AG20443 (cell line): ENCODE measurements at regions not wholly inside any gene's neighbourhood (a gene's known extent, or its start where the extent isn't known, plus 50 kb on each side); places are given as distances from the start of the nearest gene placed in this dataset.

Source experiments
- DNase-seq: peaks from one replicate; pipeline ENCODE4 v3.0.0; 2012; ENCODE audit warnings: low spot score, mixed read lengths

GRCh38 chr11:15485432-15485831, 370.7 kb downstream of the INSC start:
- DNase-seq, result no peak

GRCh38 chr11:15489281-15489680, 374.6 kb downstream of the INSC start:
- DNase-seq, result no peak

GRCh38 chr11:15490535-15490934, 375.8 kb downstream of the INSC start:
- no peak for DNase-seq

GRCh38 chr11:15493066-15493465, 378.3 kb downstream of the INSC start:
- no peak for DNase-seq

- DNase-seq, result no peak
Observed at GRCh38 chr11:15493921-15494620, 379.3 kb downstream of the INSC start.

- no peak for DNase-seq
Observed at GRCh38 chr11:15494740-15495139, 380.0 kb downstream of the INSC start.

- no peak for DNase-seq
Observed at GRCh38 chr11:15495462-15495861, 380.7 kb downstream of the INSC start.

- DNase-seq, result no peak
Observed at GRCh38 chr11:15497366-15497765, 382.6 kb downstream of the INSC start.

GRCh38 chr11:15499674-15500073, 385.0 kb downstream of the INSC start:
- no peak for DNase-seq

- no peak for DNase-seq
Observed at GRCh38 chr11:15500643-15501042, 385.9 kb downstream of the INSC start.

- no peak for DNase-seq
Observed at GRCh38 chr11:15501566-15501965, 386.8 kb downstream of the INSC start.

GRCh38 chr11:15505155-15505554, 390.4 kb downstream of the INSC start:
- no peak for DNase-seq

- DNase-seq, result no peak
Observed at GRCh38 chr11:15507592-15507991, 392.9 kb downstream of the INSC start.

GRCh38 chr11:15509082-15509481, 394.4 kb downstream of the INSC start:
- DNase-seq, result no peak

GRCh38 chr11:15519124-15519791, 404.5 kb downstream of the INSC start:
- DNase-seq, result no peak

- no peak for DNase-seq
Observed at GRCh38 chr11:15519911-15520310, 405.2 kb downstream of the INSC start.

GRCh38 chr11:15523543-15523942, 408.8 kb downstream of the INSC start:
- DNase-seq, result no peak

- DNase-seq, result no peak
Observed at GRCh38 chr11:15525582-15525981, 410.9 kb downstream of the INSC start.

GRCh38 chr11:15526032-15526431, 411.3 kb downstream of the INSC start:
- DNase-seq, result no peak

- DNase-seq, result no peak
Observed at GRCh38 chr11:15526859-15527450, 412.2 kb downstream of the INSC start.

- DNase-seq, result no peak
Observed at GRCh38 chr11:15532432-15532831, 417.7 kb downstream of the INSC start.

GRCh38 chr11:15534266-15534665, 419.5 kb downstream of the INSC start:
- no peak for DNase-seq

- no peak for DNase-seq
Observed at GRCh38 chr11:15535414-15535813, 420.7 kb downstream of the INSC start.
